GM21526 (cell line): ENCODE measurements at regions not wholly inside any gene's neighbourhood (a gene's known extent, or its start where the extent isn't known, plus 50 kb on each side); places are given as distances from the start of the nearest gene placed in this dataset.
"Not testable (repeated sequence)": the region's sequence is repeated elsewhere in the genome, so short reads cannot be mapped to it uniquely, and the experiment has no call there.

Experiments used
- ATAC-seq: cut with Tn5 transposase; IDR thresholded peaks from one replicate; pipeline ENCODE4 v1.9.1; 2021; ENCODE audit warnings: moderate library complexity; ENCODE audit not compliant: unreplicated experiment, low FRiP score

- ATAC-seq, result not testable (repeated sequence)
Measured at GRCh38 chr2:89786642-89787041, 1095.2 kb downstream of the RPIA start.

DNA sequence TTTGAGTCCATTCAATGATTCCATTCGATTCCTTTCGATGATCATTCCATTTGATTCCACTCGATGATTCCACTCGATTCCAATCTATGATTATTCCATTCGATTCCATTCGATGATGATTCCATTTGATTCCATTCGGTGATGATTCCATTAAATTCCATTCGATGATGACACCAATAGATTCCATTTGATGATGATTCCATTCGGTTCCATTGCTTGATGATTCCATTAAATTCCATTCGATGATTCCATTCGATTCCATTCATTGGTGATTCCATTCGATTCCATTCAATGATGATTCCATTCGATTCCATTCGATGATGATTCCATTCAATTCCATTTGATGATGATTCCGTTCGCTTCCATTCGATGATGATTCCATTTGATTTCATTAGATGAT, 1104.1 kb downstream of the RPIA start:
- ATAC-seq, result not testable (repeated sequence)

GRCh38 chr2:89797320-89798038, 1106.0 kb downstream of the RPIA start:
- no peak for ATAC-seq

DNA sequence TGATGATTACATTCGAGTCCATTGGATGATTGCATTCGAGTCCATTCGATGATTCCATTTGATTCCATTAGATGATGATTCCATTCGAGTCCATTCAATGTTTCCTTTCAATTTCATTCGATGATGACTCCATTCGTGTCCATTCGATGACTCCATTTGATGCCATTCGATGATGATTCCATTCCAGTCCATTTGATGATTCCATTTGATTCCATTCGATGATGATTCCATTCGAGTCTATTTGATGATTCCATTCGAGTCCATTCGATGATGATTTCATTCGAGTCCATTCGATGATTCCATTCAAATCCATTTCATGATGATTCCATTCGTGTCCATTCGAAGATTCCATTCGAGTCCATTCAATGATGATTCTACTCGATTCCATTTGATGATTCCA, 1109.7 kb downstream of the RPIA start:
- ATAC-seq, result not testable (repeated sequence)

DNA sequence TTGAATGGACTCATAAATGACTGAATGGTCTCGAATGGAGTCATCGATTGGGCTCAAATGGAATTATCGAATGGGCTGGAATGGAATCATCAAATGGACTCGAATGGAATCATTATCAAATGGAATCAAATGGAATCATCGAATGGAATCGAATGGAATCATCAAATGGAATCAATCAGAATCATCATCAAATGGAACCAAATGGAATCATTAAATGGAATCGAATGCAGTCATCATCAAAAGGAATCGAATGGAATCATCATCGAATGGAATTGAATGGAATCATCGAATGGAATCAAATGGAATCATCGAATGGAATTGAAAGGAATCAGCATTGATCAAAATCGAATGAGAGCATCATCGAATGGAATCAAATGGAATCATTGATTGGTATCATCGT, 1114.9 kb downstream of the RPIA start:
- ATAC-seq, result not testable (repeated sequence)

DNA sequence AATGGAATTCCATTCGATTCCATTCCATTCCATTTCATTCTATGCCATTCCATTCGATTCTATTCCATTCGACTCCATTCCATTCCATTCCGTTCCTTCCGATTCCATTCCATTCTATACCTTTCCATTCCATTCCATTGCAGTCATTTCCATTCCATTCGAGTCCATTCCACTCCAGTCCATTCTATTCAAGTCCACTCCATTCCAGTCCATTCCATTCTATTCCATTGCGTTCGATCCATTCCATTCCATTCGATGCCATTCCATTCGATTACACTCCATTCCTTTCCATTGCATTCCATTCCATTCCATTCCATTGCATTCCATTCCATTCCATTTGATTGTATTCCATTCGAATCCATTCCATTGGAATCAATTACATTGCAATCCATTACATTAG, 1119.8 kb downstream of the RPIA start:
- no peak for ATAC-seq

GRCh38 chr2:89811910-89812309, 1120.4 kb downstream of the RPIA start:
- not testable (repeated sequence) for ATAC-seq

DNA sequence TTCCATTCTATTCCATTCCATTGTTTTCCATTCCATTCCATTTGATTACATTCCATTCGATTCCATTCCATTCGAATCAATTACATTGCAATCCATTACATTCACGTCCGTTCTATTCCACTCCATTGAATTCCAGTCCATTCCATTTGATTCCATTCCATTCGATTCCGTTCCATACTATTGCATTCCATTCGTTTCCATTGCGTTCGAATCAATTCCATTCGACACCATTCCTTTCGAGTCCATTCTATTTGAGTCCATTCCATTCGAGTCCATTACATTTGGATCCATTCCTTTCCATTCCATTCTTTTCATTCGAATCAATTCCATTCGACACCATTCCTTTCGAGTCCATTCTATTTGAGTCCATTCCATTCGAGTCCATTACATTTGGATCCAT, 1122.9 kb downstream of the RPIA start:
- ATAC-seq, result not testable (repeated sequence)

GRCh38 chr2:89818873-89819272, 1127.4 kb downstream of the RPIA start:
- ATAC-seq, result no peak

- ATAC-seq, result no peak
Measured at GRCh38 chr2:89819809-89820208, 1128.3 kb downstream of the RPIA start.

- no peak for ATAC-seq
Measured at GRCh38 chr2:89820248-89820647, 1128.8 kb downstream of the RPIA start.

DNA sequence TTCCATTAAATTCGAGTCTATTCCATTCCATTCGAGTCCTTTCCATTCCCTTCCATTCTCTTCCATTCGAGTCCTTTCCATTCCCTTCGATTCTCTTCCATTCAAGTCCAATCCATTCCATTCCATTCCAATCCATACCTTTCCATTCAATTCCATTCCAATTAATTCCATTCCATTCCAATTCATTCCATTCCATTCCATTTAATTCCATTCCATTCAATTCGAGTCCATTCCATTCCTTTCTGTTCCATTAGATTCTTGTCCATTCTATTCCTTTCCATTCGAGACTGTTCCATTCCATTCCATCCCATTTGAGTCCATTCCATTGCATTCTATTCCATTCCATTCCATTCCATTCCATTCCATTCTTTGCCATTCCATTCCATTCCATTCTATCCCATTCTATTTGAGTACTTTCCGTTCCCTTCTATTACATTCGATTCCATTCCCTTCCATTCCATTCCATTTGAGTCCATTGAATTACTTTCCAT, 1130.0 kb downstream of the RPIA start:
- ATAC-seq, result no peak

DNA sequence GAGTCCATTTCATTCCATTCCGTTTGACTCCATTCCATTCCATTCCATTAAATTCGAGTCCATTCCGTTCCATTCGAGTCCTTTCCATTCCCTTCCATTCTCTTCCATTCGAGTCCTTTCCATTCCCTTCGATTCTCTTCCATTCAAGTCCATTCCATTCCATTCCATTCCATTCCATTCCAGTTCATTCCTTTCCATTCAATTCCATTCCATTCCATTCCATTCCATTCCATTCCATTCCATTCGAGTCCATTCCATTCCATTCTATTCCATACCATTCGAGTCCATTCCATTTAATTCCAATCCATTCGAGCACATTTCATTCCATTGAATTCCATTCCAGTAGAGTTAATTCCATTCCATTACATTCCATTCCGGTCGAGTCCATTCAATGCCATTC, 1130.9 kb downstream of the RPIA start:
- not testable (repeated sequence) for ATAC-seq

DNA sequence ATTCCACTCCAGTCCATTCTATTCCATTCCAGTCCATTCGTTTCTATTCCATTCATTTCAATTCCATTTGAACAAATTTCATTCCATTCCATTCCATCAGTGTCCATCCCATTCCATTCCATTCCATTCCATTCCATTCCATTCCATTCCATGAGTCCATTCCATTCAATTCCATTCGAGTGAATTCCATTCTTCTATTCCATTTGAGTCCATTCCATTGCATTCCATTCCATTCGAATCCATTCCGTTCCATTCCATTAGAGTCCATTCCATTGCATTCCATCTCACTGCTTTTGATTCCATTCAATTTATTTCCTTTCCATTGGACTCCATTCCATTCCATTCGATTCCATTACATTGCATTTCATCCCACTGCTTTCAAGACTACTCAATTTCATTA, 1132.1 kb downstream of the RPIA start:
- ATAC-seq, result no peak

- no peak for ATAC-seq
Measured at GRCh38 chr2:89825034-89825433, 1133.6 kb downstream of the RPIA start.

- not testable (repeated sequence) for ATAC-seq
Measured at GRCh38 chr2:89826741-89827140, 1135.3 kb downstream of the RPIA start.

- not testable (repeated sequence) for ATAC-seq
Measured at GRCh38 chr2:89827829-89828228, 1136.4 kb downstream of the RPIA start.

GRCh38 chr2:89828416-89828815, 1136.9 kb downstream of the RPIA start:
- ATAC-seq, result not testable (repeated sequence)

- peak; percentile 34 for ATAC-seq
Measured at GRCh38 chr2:89828961-89829631, 1137.6 kb downstream of the RPIA start.

- no peak for ATAC-seq
Measured at GRCh38 chr2:89829828-89830227, 1138.4 kb downstream of the RPIA start.

DNA sequence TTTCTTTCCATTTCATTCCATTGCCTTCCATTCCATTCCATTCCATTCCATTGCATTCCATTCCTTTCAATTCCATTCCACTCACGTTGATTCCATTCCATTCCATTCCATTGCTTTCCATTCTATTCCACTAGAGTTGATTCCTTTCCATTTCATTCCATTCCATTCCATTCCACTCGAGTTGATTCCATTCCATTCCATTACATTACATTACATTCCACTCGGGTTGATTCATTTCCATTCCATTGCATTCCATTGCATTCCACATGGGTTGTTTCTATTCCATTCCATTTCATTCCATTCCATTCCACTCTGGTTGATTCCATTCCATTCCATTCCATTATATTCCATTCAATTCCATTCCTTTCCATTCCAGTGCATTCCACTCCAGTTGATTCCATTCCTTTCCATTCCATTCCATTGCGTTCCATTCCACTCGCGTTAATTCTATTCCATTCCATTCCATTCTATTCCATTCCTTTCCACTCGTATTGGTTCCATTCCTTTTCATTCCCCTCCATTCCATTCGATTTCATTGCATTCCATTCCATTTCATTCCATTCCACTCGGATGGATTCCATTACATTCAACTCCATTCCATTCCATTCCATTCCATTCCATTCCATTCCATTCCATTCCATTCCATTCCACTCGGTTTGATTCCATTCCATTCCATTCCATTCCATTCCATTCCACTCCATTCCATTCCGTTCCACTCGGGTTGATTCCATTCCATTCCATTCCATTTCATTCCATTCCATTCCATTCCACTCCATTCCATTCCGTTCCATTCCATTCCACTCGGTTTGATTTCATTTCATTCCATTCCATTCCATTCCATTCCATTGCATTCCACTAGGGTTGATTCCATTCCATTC, 1139.1 kb downstream of the RPIA start:
- peak; percentile 38 for ATAC-seq
